ENCODE measurements at regions not wholly inside any gene's neighbourhood (a gene's known extent, or its start where the extent isn't known, plus 50 kb on each side); places are given as distances from the start of the nearest gene placed in this dataset.
A peak's percentile ranks its signal among the peaks of the same experiment; 100 is the strongest.
"Not testable (repeated sequence)": the region's sequence is repeated elsewhere in the genome, so short reads cannot be mapped to it uniquely, and the experiment has no call there.

DNA sequence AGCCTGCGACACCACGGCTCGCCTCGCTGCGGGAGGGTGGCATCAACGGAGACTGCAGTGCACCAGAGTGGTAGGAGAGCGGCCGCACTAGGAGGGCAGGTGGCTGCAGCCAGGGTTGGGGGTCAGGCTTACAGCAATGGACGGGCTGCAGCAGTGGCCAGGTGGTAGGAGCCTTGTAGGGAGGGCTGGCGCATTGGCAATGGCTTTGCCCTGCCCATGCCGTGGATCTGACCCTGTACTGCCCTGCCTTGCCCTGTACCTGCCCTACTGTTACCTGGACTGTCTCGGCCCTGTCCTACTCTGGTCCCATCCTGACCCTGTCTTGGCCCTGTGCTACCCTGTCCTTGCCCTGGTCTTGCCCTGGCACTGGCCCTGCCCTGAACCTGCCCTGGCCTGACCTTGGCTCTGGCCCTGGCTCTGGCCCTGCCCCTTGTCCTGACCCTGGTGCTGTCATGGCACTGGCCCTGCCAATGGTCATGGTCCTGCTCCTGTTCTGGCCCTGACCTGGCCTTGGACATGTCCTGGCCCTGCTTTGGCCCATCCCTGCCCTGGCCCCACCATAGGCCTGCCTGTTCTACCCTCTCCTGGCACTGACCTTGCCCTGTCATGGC lies 240.0 kb downstream of the GOLGA6L6 start:
- intact Hi-C loops (cut with DNase I); ATAC-seq: not testable (repeated sequence)
- peak; percentile 74 for DNase-seq (ENCODE audit: missing footprints)

DNA sequence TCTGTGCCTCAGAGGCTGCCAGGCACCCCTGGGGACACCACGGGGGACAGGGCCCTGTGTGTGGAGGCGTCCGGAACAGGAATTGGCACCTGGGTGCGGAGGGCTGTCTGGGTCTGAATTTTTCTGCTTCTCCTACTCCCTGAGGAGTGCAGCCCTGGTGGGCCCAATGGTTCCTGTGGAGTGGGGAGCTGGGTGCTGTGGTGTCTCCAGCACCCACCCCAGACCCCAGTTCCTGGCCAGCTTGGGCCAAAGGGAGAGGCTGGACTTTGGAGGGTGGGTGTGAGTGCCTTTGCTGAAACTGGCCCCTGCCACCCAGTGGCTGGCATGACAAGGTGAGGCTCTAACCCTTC lies 240.6 kb downstream of the GOLGA6L6 start:
- not testable (repeated sequence) for ATAC-seq; DNase-seq (ENCODE audit: missing footprints)

DNA sequence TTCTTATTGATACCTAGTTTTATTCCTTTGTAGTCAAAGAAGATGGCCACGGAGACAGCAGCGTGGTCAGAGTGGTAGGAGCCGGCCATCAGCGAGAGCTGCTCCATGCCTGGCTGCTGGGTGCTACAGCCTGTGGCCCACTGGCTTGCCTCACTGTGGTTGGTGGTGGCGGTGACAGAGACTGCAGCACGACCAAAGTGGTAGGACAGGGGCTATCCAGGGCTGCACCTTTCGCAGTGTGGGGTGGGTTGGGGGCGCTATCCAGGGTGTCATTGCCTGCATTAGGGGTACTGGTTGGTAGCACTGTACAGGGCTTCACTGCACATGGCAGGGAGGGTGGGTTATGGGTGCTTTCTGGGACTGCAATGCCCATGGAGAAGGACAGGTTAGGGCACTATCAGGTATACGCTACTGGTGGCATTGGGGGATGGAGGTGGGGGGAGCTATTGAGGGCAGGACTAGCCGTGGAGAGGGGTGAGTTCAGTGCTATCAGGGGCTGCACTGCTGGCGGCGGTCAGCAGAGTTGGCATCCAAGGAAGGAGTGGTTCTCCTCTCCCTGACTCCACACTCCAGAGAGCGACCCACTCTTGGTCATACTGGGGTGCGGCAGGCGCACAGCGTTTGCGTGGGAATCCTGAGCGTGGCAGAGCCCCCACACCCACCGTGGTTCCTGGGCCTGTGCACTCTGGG lies 241.1 kb downstream of the GOLGA6L6 start:
- intact Hi-C loops (cut with DNase I); DNase-seq (ENCODE audit: missing footprints); ATAC-seq: not testable (repeated sequence)

More for the DNA sequence above, 240.6 kb downstream of the GOLGA6L6 start:
- intact Hi-C loops (cut with DNase I), result not testable (repeated sequence)

DNA sequence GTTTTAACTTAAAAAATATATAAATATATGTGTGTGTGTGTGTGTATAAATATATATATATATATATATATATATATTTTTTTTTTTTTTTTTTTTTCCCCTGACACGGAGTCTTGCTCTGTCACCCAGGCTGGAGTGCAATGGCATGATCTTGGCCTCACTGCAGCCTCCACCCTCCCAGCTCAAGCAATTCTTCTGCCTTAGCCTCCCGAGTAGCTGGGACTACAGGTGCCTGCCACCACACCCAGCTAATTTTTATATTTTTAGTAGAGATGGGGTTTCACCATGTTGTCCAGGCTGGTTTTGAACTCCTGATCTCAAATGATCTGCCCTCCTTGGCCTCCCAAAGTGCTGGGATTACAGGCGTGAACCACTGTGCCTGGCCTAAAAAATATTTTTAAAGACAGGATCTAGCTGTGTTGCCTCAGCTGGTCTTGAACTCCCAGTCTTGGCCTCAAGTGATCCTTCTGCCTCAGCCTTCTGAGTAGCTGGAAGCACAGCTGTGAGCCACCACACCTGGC lies 243.9 kb downstream of the GOLGA6L6 start:
- intact Hi-C loops (cut with DNase I); DNase-seq (ENCODE audit: missing footprints); ATAC-seq: not testable (repeated sequence)

DNA sequence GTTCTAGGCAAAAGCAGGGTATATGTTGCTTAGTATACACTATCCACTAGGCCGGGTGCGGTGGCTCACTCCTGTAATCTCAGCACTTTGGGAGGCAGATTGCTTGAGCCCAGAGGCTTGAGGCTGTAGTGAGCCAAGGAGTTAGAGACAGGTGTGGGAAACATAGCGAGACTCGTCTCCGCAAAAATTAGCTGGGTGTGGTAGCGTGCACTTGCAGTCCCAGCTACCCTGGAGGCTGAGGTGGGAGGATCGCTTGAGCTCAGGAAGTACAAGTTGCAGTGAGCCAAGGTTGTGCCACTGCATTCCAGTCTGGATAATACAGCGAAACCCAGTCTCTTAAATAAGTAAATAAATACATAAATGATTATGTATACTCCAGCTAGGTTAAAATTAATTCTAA lies 245.3 kb downstream of the GOLGA6L6 start:
- intact Hi-C loops (cut with DNase I); DNase-seq (ENCODE audit: missing footprints); ATAC-seq: not testable (repeated sequence)

GRCh38 chr15:20295238-20295811 lies 246.3 kb downstream of the GOLGA6L6 start:
- intact Hi-C loops (cut with DNase I), result no loop called here
- DNase-seq (ENCODE audit: missing footprints) (peak; percentile 77), ATAC-seq (no peak)

GRCh38 chr15:20294651-20295237 lies 246.9 kb downstream of the GOLGA6L6 start:
- intact Hi-C loops (cut with DNase I), result no loop called here
- DNase-seq (ENCODE audit: missing footprints) (no peak), ATAC-seq (no peak)

DNA sequence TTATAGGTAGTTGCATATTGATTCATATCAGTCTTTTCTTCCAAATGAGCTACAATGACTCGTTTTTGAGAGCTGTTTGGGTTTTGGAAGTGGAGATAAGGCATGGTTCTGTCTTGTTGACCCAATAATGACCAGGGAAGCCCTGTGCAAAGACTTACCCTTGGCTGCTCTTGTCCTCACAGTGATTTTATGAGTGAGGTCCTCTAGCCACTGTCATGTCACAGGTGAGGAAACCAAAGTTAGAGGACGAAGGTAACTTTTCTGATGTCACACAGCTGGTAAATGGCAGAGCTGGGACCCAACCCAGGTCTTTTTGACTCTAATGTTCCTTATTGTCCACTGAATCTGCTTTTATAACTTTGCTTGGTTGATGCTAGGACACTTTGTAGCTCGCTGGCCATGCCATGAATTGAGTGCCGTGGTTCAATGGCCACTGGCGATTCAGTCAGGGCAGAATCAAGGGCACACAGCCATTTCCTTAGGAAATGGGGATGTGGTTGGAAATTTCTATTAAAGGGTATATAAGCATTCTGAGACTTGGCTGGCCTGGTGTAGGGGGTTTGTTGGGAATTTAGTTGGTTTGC lies 249.1 kb downstream of the GOLGA6L6 start:
- DNase-seq (ENCODE audit: missing footprints); ATAC-seq: not testable (repeated sequence)

DNA sequence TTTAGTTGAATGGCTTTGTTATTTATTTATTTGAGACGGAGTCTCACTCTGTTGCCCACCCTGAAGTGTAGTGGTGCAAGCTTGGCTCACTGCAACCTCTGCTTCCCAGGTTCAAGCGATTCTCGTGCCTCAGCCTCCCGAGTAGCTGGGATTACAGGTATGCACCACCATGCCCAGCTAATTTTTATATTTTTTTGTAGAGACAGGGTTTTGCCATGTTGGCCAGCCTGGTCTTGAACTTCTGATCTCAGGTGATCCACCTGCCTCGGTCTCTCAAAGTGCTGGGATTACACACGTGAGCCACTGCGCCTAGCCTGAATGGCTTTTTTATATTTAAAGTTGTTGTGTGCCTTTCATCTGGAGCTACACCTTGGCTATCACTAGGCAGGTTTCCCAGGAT lies 250.0 kb downstream of the GOLGA6L6 start:
- ATAC-seq; intact Hi-C loops (cut with DNase I); DNase-seq (ENCODE audit: missing footprints): not testable (repeated sequence)

More for the DNA sequence above, 249.1 kb downstream of the GOLGA6L6 start:
- intact Hi-C loops (cut with DNase I), result not testable (repeated sequence)

- intact Hi-C loops (cut with DNase I); ATAC-seq; DNase-seq (ENCODE audit: missing footprints): not testable (repeated sequence)
These were observed 251.0 kb downstream of the GOLGA6L6 start for GRCh38 chr15:20290606-20291005.

- intact Hi-C loops (cut with DNase I); DNase-seq (ENCODE audit: missing footprints); ATAC-seq: not testable (repeated sequence)
These were observed 252.0 kb downstream of the GOLGA6L6 start for GRCh38 chr15:20289538-20290103.

- ATAC-seq; DNase-seq (ENCODE audit: missing footprints); intact Hi-C loops (cut with DNase I): not testable (repeated sequence)
These were observed 252.6 kb downstream of the GOLGA6L6 start for GRCh38 chr15:20288800-20289537.

DNA sequence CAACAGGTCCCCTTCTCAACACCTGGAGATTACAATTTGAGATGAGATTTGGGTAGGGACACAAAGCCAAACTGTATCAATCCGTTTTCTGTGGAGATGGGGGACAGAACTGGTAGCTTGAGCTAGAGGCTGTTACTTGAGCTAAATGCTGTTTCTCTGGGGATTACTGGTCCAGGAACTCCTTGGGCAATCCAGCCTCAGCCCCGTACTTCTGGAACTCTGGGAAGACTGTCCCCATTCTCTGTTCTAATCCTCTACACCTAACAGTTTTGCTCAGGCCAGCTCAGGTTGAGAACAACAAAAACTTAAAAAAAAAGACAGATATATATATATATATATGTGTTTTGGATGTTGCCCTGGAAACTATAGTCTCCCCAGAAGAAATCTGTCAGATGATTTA lies 255.0 kb downstream of the GOLGA6L6 start:
- ATAC-seq; DNase-seq (ENCODE audit: missing footprints); intact Hi-C loops (cut with DNase I): not testable (repeated sequence)

DNA sequence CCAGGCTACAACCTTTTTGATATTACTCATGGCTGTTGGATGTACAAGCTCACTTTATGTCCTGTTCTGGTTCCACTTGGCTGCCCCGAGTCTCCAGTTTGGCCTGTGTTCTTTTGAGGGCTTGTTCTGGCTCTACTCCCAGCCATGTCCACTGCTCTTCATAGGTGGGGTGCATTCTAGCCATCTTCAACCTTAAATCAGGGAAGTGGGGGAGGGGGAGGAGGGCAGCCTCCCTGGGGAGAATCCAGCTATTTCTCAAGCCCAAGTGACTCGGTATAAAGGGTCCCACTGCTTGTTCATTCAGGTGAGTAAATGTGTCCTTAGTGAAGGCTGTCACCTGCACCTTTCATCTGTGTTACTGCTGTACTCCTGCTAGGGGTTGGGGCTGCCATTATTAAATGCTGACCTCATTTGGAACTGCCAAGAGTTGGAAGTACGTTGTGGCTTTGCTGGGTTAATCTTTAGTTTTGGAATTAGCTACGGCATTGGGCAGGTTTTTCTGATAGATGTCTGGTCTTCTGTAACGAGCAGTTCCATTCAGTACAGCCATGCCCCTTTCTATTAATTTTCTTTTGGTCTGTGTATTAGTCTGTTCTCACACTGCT lies 255.8 kb downstream of the GOLGA6L6 start:
- ATAC-seq; intact Hi-C loops (cut with DNase I); DNase-seq (ENCODE audit: missing footprints): not testable (repeated sequence)

DNA sequence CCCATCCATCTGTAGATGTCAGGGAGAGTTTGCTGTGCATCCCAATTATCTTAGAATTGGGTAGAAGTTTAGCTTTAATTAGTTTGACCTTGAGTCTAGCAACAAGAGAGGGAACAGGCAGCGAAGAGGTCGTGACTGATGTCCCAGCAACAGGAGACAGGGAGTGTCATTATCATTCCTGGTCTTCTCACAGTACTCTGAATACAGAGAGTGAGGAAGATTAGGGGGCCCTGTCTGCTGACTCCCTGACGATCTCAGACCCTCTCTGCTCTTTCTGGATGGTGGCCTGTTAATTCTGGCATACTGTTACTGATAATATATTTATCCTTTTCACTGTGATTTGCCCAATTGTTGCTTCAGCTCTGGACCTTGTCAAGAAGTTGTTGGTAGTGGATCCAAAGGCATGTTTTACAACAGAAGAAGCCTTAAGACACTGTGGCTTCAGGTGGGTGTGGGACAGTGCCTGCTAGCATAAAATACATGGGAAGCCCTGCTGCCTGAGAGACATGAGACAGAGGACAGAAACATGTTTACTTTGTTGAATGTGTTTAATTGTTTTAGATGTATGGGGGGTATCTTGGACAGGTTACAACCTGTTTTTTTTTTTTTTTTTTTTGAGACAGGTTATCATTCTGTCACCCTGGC lies 256.6 kb downstream of the GOLGA6L6 start:
- DNase-seq (ENCODE audit: missing footprints); ATAC-seq; intact Hi-C loops (cut with DNase I): not testable (repeated sequence)

- ATAC-seq; DNase-seq (ENCODE audit: missing footprints); intact Hi-C loops (cut with DNase I): not testable (repeated sequence)
These were observed 257.9 kb downstream of the GOLGA6L6 start for GRCh38 chr15:20283651-20284050.

GRCh38 chr15:20282491-20282943 lies 259.1 kb downstream of the GOLGA6L6 start:
- ATAC-seq; intact Hi-C loops (cut with DNase I); DNase-seq (ENCODE audit: missing footprints): not testable (repeated sequence)
